GM12873 (cell line): ENCODE measurements at regions not wholly inside any gene's neighbourhood (a gene's known extent, or its start where the extent isn't known, plus 50 kb on each side); places are given as distances from the start of the nearest gene placed in this dataset.

Experiments
- TF ChIP-seq, protein P1 (sequence below): IDR thresholded peaks from 2 replicates; pipeline ENCODE4 v1.5.1; 2012; ENCODE audit warnings: low read depth, mild to moderate bottlenecking, moderate library complexity, low read length, control low read depth; ENCODE audit not compliant: insufficient read depth; ENCODE audit errors: missing control alignments

GRCh38 chr1:217189362-217189761, 441.5 kb downstream of the GPATCH2 start:
- TF ChIP-seq, protein P1, sequence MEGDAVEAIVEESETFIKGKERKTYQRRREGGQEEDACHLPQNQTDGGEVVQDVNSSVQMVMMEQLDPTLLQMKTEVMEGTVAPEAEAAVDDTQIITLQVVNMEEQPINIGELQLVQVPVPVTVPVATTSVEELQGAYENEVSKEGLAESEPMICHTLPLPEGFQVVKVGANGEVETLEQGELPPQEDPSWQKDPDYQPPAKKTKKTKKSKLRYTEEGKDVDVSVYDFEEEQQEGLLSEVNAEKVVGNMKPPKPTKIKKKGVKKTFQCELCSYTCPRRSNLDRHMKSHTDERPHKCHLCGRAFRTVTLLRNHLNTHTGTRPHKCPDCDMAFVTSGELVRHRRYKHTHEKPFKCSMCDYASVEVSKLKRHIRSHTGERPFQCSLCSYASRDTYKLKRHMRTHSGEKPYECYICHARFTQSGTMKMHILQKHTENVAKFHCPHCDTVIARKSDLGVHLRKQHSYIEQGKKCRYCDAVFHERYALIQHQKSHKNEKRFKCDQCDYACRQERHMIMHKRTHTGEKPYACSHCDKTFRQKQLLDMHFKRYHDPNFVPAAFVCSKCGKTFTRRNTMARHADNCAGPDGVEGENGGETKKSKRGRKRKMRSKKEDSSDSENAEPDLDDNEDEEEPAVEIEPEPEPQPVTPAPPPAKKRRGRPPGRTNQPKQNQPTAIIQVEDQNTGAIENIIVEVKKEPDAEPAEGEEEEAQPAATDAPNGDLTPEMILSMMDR = no peak

DNA sequence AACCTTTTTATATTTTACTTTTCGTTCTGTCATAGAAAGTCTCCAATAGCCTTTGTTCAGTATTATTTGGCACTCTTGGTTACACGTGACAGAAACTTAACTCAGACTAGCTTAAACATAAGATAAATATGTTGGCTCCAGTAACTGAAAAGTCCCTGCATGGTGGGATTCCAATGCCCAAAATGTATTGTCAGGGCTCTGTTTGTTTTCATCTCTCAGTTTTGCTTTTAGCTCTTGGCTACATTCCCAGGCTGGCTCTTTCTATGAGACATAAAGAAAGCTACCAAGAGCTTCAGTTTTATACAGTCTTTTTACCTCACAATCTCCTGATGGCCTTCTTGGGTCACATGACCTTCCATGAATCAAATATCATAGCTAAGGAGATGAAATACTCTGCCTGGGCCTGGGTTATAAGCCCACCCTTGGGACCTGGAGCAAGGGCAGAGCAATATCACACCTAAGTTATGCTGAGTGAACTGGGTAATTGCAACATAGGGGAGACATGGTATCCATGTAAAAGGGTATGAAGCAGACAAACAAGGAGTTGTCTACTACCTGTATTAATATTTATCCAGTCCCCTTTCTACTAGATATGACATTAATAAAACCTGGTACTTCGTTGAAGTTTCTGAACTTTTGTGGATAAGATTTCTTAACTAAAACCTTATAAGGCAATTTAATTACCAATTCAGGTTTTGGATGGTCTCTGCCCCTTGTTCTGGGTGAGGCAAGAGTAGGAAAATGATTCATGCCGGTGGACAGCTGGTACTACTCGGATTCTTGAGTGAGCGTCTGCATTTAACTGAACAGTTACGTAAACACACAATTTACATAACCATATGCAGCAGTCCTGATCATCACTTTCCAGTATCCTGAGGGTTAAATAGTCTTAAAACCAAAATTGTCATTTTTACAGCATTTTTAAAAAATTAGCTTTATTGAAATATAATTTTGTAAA, 442.3 kb downstream of the GPATCH2 start:
- TF ChIP-seq, protein P1 = no peak

GRCh38 chr1:217186664-217187063, 444.2 kb downstream of the GPATCH2 start:
- TF ChIP-seq, protein P1 = no peak

DNA sequence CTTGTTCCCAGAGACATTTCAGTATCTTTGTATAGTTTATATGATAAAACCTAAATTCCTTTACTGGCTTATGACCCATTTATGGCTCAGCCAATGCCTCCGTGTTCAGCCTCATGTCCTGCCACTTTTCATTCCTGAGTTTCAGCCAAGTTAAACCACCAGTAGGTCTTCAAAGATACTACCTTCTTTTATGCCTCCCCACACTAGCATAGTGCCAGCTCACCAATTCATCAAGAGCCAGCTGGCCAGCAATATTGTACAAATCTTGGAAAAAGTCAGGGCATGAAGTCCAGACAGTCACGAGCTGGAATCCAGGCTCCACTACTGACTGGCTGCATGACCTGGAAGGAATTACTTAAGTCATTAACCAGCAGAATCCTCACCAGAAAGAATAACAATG, 446.0 kb downstream of the GPATCH2 start:
- TF ChIP-seq, protein P1 = no peak

DNA sequence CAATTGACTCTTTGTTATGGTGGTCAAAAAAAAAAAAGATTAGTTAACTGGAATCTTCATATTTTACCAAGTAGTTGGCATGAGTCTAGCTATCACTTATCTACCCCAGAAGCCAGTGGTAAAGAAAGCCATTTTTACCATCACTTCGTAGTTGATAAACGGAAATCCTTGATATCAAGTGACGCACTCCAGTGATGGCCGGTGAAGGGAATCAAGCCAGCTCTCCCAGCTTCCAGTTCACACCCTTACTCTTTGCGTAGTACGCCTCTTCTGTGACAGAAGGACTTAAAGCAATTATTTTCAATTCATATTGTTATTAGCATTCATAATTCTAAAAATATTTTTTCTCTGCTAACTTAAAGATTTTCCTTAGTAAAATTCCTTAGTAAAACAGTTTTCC, 447.9 kb downstream of the GPATCH2 start:
- TF ChIP-seq, protein P1 = no peak

DNA sequence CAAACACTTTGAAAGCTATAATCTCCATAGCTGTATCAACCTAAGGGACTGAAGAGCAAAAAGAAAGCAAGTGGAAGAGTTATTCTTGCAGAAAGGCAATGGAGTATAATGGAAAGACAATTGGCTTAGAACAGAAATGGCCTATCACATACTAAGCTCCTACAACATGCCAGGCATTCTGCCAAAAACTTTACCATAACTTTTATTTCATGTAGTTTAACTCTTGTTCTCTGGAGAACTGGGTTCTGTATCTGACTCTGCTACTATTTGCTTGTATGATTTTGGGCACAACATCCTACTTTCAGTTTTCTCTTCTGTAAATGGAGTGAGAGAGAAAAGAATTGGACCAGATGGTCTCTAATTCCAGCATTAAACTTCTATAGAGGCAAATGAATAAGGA, 449.1 kb downstream of the GPATCH2 start:
- TF ChIP-seq, protein P1 = no peak

DNA sequence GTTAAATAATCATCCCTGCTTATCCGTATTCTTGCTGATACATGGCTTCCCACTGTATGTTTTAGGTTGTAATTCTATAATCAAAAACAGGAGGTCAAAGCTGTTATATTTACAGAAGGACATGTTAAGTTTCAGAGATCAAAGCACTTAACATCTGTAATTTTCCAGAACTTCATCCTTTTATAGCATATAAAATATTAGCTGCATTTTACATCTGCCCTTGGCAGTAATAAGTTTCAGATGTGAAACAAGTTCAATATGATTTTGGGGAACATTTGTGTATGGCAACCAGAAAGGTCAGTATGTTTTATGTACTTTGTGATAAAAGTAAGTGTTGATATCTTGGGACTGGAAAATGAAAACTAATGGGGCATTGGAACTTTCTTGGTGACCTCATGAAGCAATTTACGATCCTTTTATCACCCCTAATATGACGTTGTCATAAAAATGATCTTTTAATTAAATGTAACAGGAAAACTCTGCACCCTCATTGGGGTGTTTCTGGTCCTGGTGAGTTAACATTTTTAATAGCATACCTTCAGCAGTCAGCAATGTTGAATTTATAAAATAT, 449.6 kb downstream of the GPATCH2 start:
- TF ChIP-seq, protein P1 = no peak
